PC-9 (cell line): ENCODE measurements at regions not wholly inside any gene's neighbourhood (a gene's known extent, or its start where the extent isn't known, plus 50 kb on each side); places are given as distances from the start of the nearest gene placed in this dataset.

ENCODE experiments used
- BruUV-seq: library from RNA; stranded (reverse); fragments of 400-500 nt; replicated peaks from 2 replicates; lab custom pipeline; 2021; lab: Mats Ljungman, UMichigan
- CTCF ChIA-PET: fragments of 300-600 bp; sonication (Branson Sonifier 250); formaldehyde crosslinking; loops from one replicate; lab custom pipeline; 2022; ENCODE audit warnings: antibody characterized with exemption; lab: Charles Lee
- POLR2A ChIA-PET: fragments of 300-600 bp; sonication (Branson Sonifier 250); formaldehyde crosslinking; loops from one replicate; lab custom pipeline; 2022; ENCODE audit warnings: antibody characterized with exemption; ENCODE audit not compliant: unreplicated experiment; lab: Charles Lee
- DNase-seq, 2 experiments: peaks; one replicate each; pipeline versions ENCODE4 v3.0.0 to v3.0.0-alpha.2; 2015 to 2022; ENCODE audit warnings: mixed read lengths in 1 of 2
- H2AFZ ChIP-seq: fragments of 200-600 bp; sonication (generic); 2 replicates; pipeline ENCODE4 v1.8.1; 2017; ENCODE audit warnings: antibody characterized with exemption
- H3F3A ChIP-seq: fragments of 200-600 bp; sonication (generic); 2 replicates; pipeline ENCODE4 v1.8.1; 2017; ENCODE audit warnings: antibody characterized with exemption, mild to moderate bottlenecking, low read depth; ENCODE audit not compliant: insufficient read depth
- H3K27ac ChIP-seq: fragments of 200-600 bp; sonication (generic); 2 replicates; pipeline ENCODE4 v1.6.1; 2016; ENCODE audit warnings: mixed run types
- H3K27me3 ChIP-seq: fragments of 200-600 bp; sonication (generic); 2 replicates; pipeline ENCODE4 v1.6.1; 2016; ENCODE audit warnings: low read depth, mixed run types; ENCODE audit not compliant: insufficient read depth
- H3K36me3 ChIP-seq: fragments of 200-600 bp; sonication (generic); 2 replicates; pipeline ENCODE4 v1.6.1; 2016; ENCODE audit warnings: low read depth, mixed run types
- H3K4me1 ChIP-seq: fragments of 200-600 bp; sonication (generic); replicated peaks from 2 replicates; pipeline ENCODE4 v1.6.1; 2016; ENCODE audit warnings: mixed run types; ENCODE audit not compliant: insufficient read depth
- H3K4me2 ChIP-seq: fragments of 200-600 bp; sonication (generic); 2 replicates; pipeline ENCODE4 v1.6.1; 2017; ENCODE audit warnings: mixed run types
- H3K4me3 ChIP-seq: fragments of 200-600 bp; sonication (generic); 2 replicates; pipeline ENCODE4 v1.6.1; 2016; ENCODE audit warnings: mixed run types
- H3K79me2 ChIP-seq: fragments of 200-600 bp; sonication (generic); 2 replicates; pipeline ENCODE4 v1.6.1; 2017; ENCODE audit warnings: low read depth, mixed run types
- H3K9me2 ChIP-seq: fragments of 200-600 bp; sonication (generic); 2 replicates; pipeline ENCODE4 v1.8.1; 2017; ENCODE audit warnings: mild to moderate bottlenecking; ENCODE audit not compliant: insufficient read depth
- H3K9me3 ChIP-seq: fragments of 200-600 bp; sonication (generic); 2 replicates; pipeline ENCODE4 v1.8.1; 2016; ENCODE audit warnings: low read depth; ENCODE audit not compliant: insufficient read depth
- H4K20me1 ChIP-seq: fragments of 200-600 bp; sonication (generic); 2 replicates; pipeline ENCODE4 v1.8.1; 2017; ENCODE audit not compliant: insufficient read depth
- EZH2 ChIP-seq: fragments of 200-600 bp; sonication (generic); IDR thresholded peaks from 2 replicates; pipeline ENCODE4 v1.8.0; 2017; ENCODE audit warnings: antibody characterized with exemption, low read depth
- intact Hi-C: fragments of 100-400 bp; cut with micrococcal nuclease; formaldehyde crosslinking; loops from one replicate; pipeline ENCODE4 v1.10.0; 2022; ENCODE audit not compliant: unreplicated experiment
- TF ChIP-seq, protein P1 (sequence below): fragments of 200-600 bp; sonication (generic); conservative IDR thresholded peaks from 2 replicates; pipeline ENCODE4 v1.6.1; 2017; ENCODE audit warnings: mixed run types, antibody characterized with exemption, mild to moderate bottlenecking, moderate library complexity

GRCh38 chr15:47434596-47434995 lies 282.7 kb upstream of the SEMA6D start:
- H3K27me3 ChIP-seq, result no peaks in the 10 kb centered on the region
- no TSS peak for BruUV-seq
- H2AFZ ChIP-seq, result no peak overlapping the region
- intact Hi-C loops, result no loop called here
- H3K36me3 ChIP-seq, result no peaks in the 10 kb centered on the region
- POLR2A ChIA-PET, result no interaction called here
- no peak for DNase-seq
- no peaks in the 10 kb centered on the region for H3K4me1 ChIP-seq
- no peak overlapping the region for H3K4me3 ChIP-seq
- H3K79me2 ChIP-seq, result no peaks in the 10 kb centered on the region
- CTCF ChIA-PET, result no interaction called here
- H3K9me3 ChIP-seq, result no peaks in the 10 kb centered on the region
- H3K4me2 ChIP-seq, result no peak overlapping the region
- H3K27ac ChIP-seq, result no peak overlapping the region
- H4K20me1 ChIP-seq, result no peaks in the 10 kb centered on the region
- TF ChIP-seq, protein P1, sequence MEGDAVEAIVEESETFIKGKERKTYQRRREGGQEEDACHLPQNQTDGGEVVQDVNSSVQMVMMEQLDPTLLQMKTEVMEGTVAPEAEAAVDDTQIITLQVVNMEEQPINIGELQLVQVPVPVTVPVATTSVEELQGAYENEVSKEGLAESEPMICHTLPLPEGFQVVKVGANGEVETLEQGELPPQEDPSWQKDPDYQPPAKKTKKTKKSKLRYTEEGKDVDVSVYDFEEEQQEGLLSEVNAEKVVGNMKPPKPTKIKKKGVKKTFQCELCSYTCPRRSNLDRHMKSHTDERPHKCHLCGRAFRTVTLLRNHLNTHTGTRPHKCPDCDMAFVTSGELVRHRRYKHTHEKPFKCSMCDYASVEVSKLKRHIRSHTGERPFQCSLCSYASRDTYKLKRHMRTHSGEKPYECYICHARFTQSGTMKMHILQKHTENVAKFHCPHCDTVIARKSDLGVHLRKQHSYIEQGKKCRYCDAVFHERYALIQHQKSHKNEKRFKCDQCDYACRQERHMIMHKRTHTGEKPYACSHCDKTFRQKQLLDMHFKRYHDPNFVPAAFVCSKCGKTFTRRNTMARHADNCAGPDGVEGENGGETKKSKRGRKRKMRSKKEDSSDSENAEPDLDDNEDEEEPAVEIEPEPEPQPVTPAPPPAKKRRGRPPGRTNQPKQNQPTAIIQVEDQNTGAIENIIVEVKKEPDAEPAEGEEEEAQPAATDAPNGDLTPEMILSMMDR, result no peak
- no peak for TF ChIP-seq EZH2
- H3K9me2 ChIP-seq, result no peaks in the 10 kb centered on the region
- no peaks in the 10 kb centered on the region for H3F3A ChIP-seq

DNA sequence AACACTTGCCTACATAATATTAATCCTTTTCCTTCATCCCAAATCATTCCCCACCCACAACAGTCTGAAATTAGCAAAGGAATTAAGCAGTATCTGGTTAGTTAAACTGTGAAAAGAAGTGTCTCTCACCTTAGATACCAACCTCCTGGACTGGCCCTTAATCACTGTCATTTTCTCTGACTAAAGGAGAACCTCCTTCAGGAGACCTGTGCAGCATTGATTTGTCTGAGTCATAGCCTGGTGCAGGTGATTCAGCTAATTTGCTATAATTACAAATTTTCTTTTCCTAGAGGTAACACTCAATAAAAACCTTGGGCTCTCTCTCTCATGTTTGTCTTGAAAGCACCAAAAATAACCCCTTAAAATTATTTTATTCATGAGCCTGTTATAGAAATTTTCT lies 279.8 kb upstream of the SEMA6D start:
- Histone ChIP-seq H3K27ac (no peak overlapping the region), H3K9me2 (no peaks in the 10 kb centered on the region), H3K4me2 (no peak overlapping the region), H3K79me2 (no peaks in the 10 kb centered on the region), H3K4me3 (no peak overlapping the region), H4K20me1 (no peaks in the 10 kb centered on the region), H3K36me3 (no peaks in the 10 kb centered on the region), H3K27me3 (no peaks in the 10 kb centered on the region), H2AFZ (no peak overlapping the region), H3K4me1 (no peaks in the 10 kb centered on the region), H3K9me3 (no peaks in the 10 kb centered on the region), H3F3A (no peaks in the 10 kb centered on the region)
- TF ChIP-seq, protein P1, result no peak
- no peak for TF ChIP-seq EZH2
- ChIA-PET CTCF (no interaction called here), POLR2A (no interaction called here)
- DNase-seq, result no peak
- no TSS peak for BruUV-seq
- intact Hi-C loops, result no loop called here

- Histone ChIP-seq H3K27me3 (no peaks in the 10 kb centered on the region), H3K4me1 (no peaks in the 10 kb centered on the region), H4K20me1 (no peaks in the 10 kb centered on the region), H3K9me3 (no peaks in the 10 kb centered on the region), H3K79me2 (no peaks in the 10 kb centered on the region), H3K4me2 (no peak overlapping the region), H3F3A (no peaks in the 10 kb centered on the region), H3K9me2 (no peaks in the 10 kb centered on the region), H3K27ac (no peak overlapping the region), H3K36me3 (no peaks in the 10 kb centered on the region), H3K4me3 (no peak overlapping the region), H2AFZ (no peak overlapping the region)
- no peak for DNase-seq
- no peak for TF ChIP-seq EZH2
- TF ChIP-seq, protein P1, result no peak
- ChIA-PET CTCF (no interaction called here), POLR2A (no interaction called here)
- intact Hi-C loops, result no loop called here
- no TSS peak for BruUV-seq
These were observed 277.9 kb upstream of the SEMA6D start for GRCh38 chr15:47439146-47440111.
